Keratinocyte (primary cell): ENCODE measurements at regions not wholly inside any gene's neighbourhood (a gene's known extent, or its start where the extent isn't known, plus 50 kb on each side); places are given as distances from the start of the nearest gene placed in this dataset.
"Not testable (repeated sequence)": the region's sequence is repeated elsewhere in the genome, so short reads cannot be mapped to it uniquely, and the experiment has no call there.

ENCODE experiments used
- DNase-seq: peaks from one replicate; pipeline ENCODE4 v3.0.0-alpha.2; 2011; ENCODE audit warnings: low read depth, missing footprints, low spot score
- FAIRE-seq: peaks from 2 replicates; lab custom pipeline; 2011; peaks lifted over from hg19 to GRCh38; lab: Jason Lieb, UNC
- H2AFZ ChIP-seq: 2 replicates; pipeline ENCODE4 v1.6.0; 2012; ENCODE audit warnings: low read length, control low read depth, inconsistent platforms; ENCODE audit not compliant: control insufficient read depth
- H3K27ac ChIP-seq: 2 replicates; pipeline ENCODE4 v1.5.1; 2011; ENCODE audit warnings: low read length; ENCODE audit not compliant: control insufficient read depth, insufficient read depth
- H3K27me3 ChIP-seq: 3 replicates; pipeline ENCODE4 v1.6.0; 2011; ENCODE audit warnings: low read length; ENCODE audit not compliant: control insufficient read depth, insufficient read depth; ENCODE audit errors: extremely low read depth
- H3K36me3 ChIP-seq, 2 experiments: 2 replicates in 1 of 2; 3 replicates in 1 of 2; pipeline ENCODE4 v1.5.1; 2011; ENCODE audit warnings: low read length in 2 of 2, mild to moderate bottlenecking in 1 of 2; ENCODE audit not compliant: control insufficient read depth in 2 of 2, insufficient read depth in 2 of 2; ENCODE audit errors: extremely low read depth in 1 of 2
- H3K4me1 ChIP-seq: 3 replicates; pipeline ENCODE4 v1.5.1; 2011; ENCODE audit warnings: low read length; ENCODE audit not compliant: control insufficient read depth, insufficient read depth; ENCODE audit errors: extremely low read depth
- H3K4me2 ChIP-seq: 3 replicates; pipeline ENCODE4 v1.6.0; 2011; ENCODE audit warnings: low read depth, low read length; ENCODE audit not compliant: control insufficient read depth, insufficient read depth; ENCODE audit errors: extremely low read depth
- H3K4me3 ChIP-seq, 3 experiments: fragments of 200-600 bp in 1 of 3; sonication (generic) in 1 of 3; 2 replicates in 2 of 3; 3 replicates in 1 of 3; pipeline ENCODE4 v1.5.1; 2011 to 2016; ENCODE audit warnings: low read length in 3 of 3, mild to moderate bottlenecking in 3 of 3, control low read depth in 2 of 3, inconsistent platforms in 1 of 3, low read depth in 1 of 3, mixed read lengths in 1 of 3, mixed run types in 1 of 3, moderate library complexity in 1 of 3; ENCODE audit not compliant: control insufficient read depth in 2 of 3, insufficient read depth in 2 of 3; ENCODE audit errors: extremely low read depth in 1 of 3
- H3K79me2 ChIP-seq: 2 replicates; pipeline ENCODE4 v1.6.0; 2012; ENCODE audit warnings: low read length; ENCODE audit not compliant: control insufficient read depth, insufficient read depth
- H3K9ac ChIP-seq: 3 replicates; pipeline ENCODE4 v1.6.0; 2011; ENCODE audit warnings: low read length; ENCODE audit not compliant: control insufficient read depth, insufficient read depth; ENCODE audit errors: extremely low read depth
- H3K9me1 ChIP-seq: 3 replicates; pipeline ENCODE4 v1.6.0; 2011; ENCODE audit warnings: low read length; ENCODE audit not compliant: control insufficient read depth, insufficient read depth; ENCODE audit errors: extremely low read depth
- H3K9me3 ChIP-seq: 2 replicates; pipeline ENCODE4 v1.5.1; 2012; ENCODE audit warnings: low read depth, low read length; ENCODE audit not compliant: control insufficient read depth
- H4K20me1 ChIP-seq: 3 replicates; pipeline ENCODE4 v1.6.0; 2011; ENCODE audit warnings: low read length; ENCODE audit not compliant: control insufficient read depth, insufficient read depth; ENCODE audit errors: extremely low read depth
- CTCF ChIP-seq, 3 experiments: IDR thresholded peaks in 1 of 3; conservative IDR thresholded peaks in 1 of 3; optimal IDR thresholded peaks in 1 of 3; 2 replicates in 2 of 3; 3 replicates in 1 of 3; pipeline versions ENCODE3 to v1.5.1; 2011; ENCODE audit warnings: low read length in 3 of 3, mild to moderate bottlenecking in 3 of 3, moderate library complexity in 2 of 3, control low read depth in 1 of 3, inconsistent platforms in 1 of 3; ENCODE audit not compliant: insufficient read depth in 2 of 3; ENCODE audit errors: extremely low read depth in 1 of 3
- EZH2 ChIP-seq: IDR thresholded peaks from one replicate; pipeline ENCODE4 v1.6.1; 2012; ENCODE audit warnings: inconsistent platforms, mild to moderate bottlenecking, low read length, moderate library complexity
- dilution Hi-C: fragments of 300-500 bp; cut with MboI; formaldehyde crosslinking; loops from one replicate; pipeline ENCODE4 v1.7.0; 2020; ENCODE audit warnings: low sequenced_read_pairs; ENCODE audit not compliant: extremely low pct_ligation_motif_present

GRCh38 chr16:60641067-60641665 is 1395.1 kb downstream of the CDH8 start:
- TF ChIP-seq CTCF (optimal IDR thresholded peaks at IDR 0.05 in 1 of 3, IDR thresholded peaks at IDR 0.05 in 1 of 3, conservative IDR thresholded peaks at IDR 0.05 in 1 of 3; ENCODE audit: extremely low read depth in 1 of 3, insufficient read depth in 2 of 3, low read length in 3 of 3) (no peak), EZH2 (no peak)
- FAIRE-seq: no peak
- DNase-seq: no peak

GRCh38 chr16:60640038-60640437 is 1396.2 kb downstream of the CDH8 start:
- no peak for TF ChIP-seq CTCF (optimal IDR thresholded peaks at IDR 0.05 in 1 of 3, IDR thresholded peaks at IDR 0.05 in 1 of 3, conservative IDR thresholded peaks at IDR 0.05 in 1 of 3; ENCODE audit: extremely low read depth in 1 of 3, insufficient read depth in 2 of 3, low read length in 3 of 3)
- TF ChIP-seq EZH2: no peak
- no peaks in the 10 kb centered on the region for H3K9me1 ChIP-seq
- H3K9ac ChIP-seq: no peak overlapping the region
- no peak overlapping the region for H3K4me2 ChIP-seq
- H3K27ac ChIP-seq: no peak overlapping the region
- H2AFZ ChIP-seq: no peak overlapping the region
- H4K20me1 ChIP-seq: no peaks in the 10 kb centered on the region
- no peaks in the 10 kb centered on the region for H3K36me3 ChIP-seq
- dilution Hi-C loops: no loop called here
- FAIRE-seq (no peak), DNase-seq (no peak)
- H3K79me2 ChIP-seq: no peaks in the 10 kb centered on the region
- H3K4me1 ChIP-seq: peaks cover 17% of the 10 kb centered on the region
- H3K9me3 ChIP-seq: no peaks in the 10 kb centered on the region
- no peak overlapping the region for H3K4me3 ChIP-seq
- H3K27me3 ChIP-seq: no peaks in the 10 kb centered on the region

More at GRCh38 chr16:60641067-60641665, 1395.1 kb downstream of the CDH8 start:
- Histone ChIP-seq H3K9me3 (no peaks in the 10 kb centered on the region), H3K27me3 (no peaks in the 10 kb centered on the region), H3K4me1 (peaks cover 10% of the 10 kb centered on the region), H3K9me1 (no peaks in the 10 kb centered on the region), H3K36me3 (no peaks in the 10 kb centered on the region), H4K20me1 (no peaks in the 10 kb centered on the region), H2AFZ (no peak overlapping the region), H3K9ac (no peak overlapping the region), H3K27ac (no peak overlapping the region), H3K79me2 (no peaks in the 10 kb centered on the region), H3K4me3 (no peak overlapping the region), H3K4me2 (no peak overlapping the region)
- dilution Hi-C loops: no loop called here

GRCh38 chr16:60636636-60637035 is 1399.6 kb downstream of the CDH8 start:
- H3K9me3 ChIP-seq, H3K9ac ChIP-seq, FAIRE-seq, dilution Hi-C loops, H2AFZ ChIP-seq, H3K36me3 ChIP-seq, H3K4me2 ChIP-seq, H3K9me1 ChIP-seq, H3K27ac ChIP-seq, DNase-seq, H3K79me2 ChIP-seq, H3K27me3 ChIP-seq, H4K20me1 ChIP-seq, H3K4me3 ChIP-seq: not testable (repeated sequence)
- H3K4me1 ChIP-seq: peaks cover 11% of the 10 kb centered on the region
